ENCODE measurements at regions not wholly inside any gene's neighbourhood (a gene's known extent, or its start where the extent isn't known, plus 50 kb on each side); places are given as distances from the start of the nearest gene placed in this dataset.

DNA sequence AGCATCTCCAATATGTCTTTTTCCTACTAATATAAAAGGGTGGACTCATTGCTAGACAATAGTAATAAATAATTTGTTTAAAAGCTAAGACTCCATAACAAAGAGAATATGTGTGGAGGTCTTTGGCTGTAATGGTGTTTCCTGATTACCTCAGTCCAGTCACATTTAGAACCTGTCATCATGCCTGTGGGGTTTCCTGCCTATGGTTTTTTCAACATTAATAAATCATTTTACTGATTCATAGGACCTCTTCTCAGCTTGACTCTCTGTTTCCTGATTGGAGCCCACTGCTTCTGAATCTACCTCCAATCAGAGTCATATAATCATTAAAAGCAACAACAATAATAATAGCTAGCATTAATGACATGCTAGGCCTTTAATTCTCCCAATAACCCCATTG, 52.4 kb upstream of the GNAI1 start:
- no peak overlapping the region for H2AFZ ChIP-seq (ENCODE audit: control insufficient read depth, low read depth, low read length)

More for the DNA sequence above, 52.4 kb upstream of the GNAI1 start:
- Histone ChIP-seq H4K20me1 (ENCODE audit: control insufficient read depth, insufficient read depth) (no peaks in the 10 kb centered on the region), H3K4me2 (ENCODE audit: control insufficient read depth, insufficient read depth) (no peak overlapping the region), H3K4me1 (ENCODE audit: control insufficient read depth, insufficient read depth, low read length) (no peaks in the 10 kb centered on the region), H3K79me2 (ENCODE audit: control insufficient read depth, insufficient read depth, low read length) (no peaks in the 10 kb centered on the region), H3K27ac (ENCODE audit: control insufficient read depth, insufficient read depth) (no peak overlapping the region), H3K27me3 (replicated peaks in 1 of 2; ENCODE audit: control insufficient read depth in 2 of 2, insufficient read depth in 2 of 2, low read length in 1 of 2) (no peaks in the 10 kb centered on the region), H3K4me3 (no peak overlapping the region), H3K36me3 (ENCODE audit: control insufficient read depth in 2 of 2, insufficient read depth in 2 of 2, low read length in 1 of 2) (no peaks in the 10 kb centered on the region), H3K9ac (ENCODE audit: control insufficient read depth, insufficient read depth, low read length) (no peak overlapping the region), H3K9me3 (replicated peaks; ENCODE audit: control insufficient read depth, insufficient read depth, low read length) (no peaks in the 10 kb centered on the region)
- no peak for TF ChIP-seq BCL11A (IDR thresholded peaks at IDR 0.05; ENCODE audit: low read depth, low read length)
- TF ChIP-seq, protein P1, sequence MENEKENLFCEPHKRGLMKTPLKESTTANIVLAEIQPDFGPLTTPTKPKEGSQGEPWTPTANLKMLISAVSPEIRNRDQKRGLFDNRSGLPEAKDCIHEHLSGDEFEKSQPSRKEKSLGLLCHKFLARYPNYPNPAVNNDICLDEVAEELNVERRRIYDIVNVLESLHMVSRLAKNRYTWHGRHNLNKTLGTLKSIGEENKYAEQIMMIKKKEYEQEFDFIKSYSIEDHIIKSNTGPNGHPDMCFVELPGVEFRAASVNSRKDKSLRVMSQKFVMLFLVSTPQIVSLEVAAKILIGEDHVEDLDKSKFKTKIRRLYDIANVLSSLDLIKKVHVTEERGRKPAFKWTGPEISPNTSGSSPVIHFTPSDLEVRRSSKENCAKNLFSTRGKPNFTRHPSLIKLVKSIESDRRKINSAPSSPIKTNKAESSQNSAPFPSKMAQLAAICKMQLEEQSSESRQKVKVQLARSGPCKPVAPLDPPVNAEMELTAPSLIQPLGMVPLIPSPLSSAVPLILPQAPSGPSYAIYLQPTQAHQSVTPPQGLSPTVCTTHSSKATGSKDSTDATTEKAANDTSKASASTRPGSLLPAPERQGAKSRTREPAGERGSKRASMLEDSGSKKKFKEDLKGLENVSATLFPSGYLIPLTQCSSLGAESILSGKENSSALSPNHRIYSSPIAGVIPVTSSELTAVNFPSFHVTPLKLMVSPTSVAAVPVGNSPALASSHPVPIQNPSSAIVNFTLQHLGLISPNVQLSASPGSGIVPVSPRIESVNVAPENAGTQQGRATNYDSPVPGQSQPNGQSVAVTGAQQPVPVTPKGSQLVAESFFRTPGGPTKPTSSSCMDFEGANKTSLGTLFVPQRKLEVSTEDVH (IDR thresholded peaks at IDR 0.05; ENCODE audit: low read depth, partially characterized antibody), result no peak
- TF ChIP-seq KAT2A (conservative IDR thresholded peaks at IDR 0.05; ENCODE audit: control insufficient read depth, low read depth, low read length), result no peak
- no peak for TF ChIP-seq SMAD5 (IDR thresholded peaks at IDR 0.05; ENCODE audit: low read depth)
- TF ChIP-seq CBFB (IDR thresholded peaks at IDR 0.05; ENCODE audit: low read depth), result no peak
- TF ChIP-seq HDGF (IDR thresholded peaks at IDR 0.05), result no peak
- TF ChIP-seq RB1 (IDR thresholded peaks at IDR 0.05; ENCODE audit: borderline replicate concordance), result no peak
- TF ChIP-seq BRCA1 (IDR thresholded peaks at IDR 0.05; ENCODE audit: low read depth, low read length), result no peak
- TF ChIP-seq, protein P2, sequence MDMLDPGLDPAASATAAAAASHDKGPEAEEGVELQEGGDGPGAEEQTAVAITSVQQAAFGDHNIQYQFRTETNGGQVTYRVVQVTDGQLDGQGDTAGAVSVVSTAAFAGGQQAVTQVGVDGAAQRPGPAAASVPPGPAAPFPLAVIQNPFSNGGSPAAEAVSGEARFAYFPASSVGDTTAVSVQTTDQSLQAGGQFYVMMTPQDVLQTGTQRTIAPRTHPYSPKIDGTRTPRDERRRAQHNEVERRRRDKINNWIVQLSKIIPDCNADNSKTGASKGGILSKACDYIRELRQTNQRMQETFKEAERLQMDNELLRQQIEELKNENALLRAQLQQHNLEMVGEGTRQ (IDR thresholded peaks at IDR 0.05; ENCODE audit: borderline replicate concordance, low read depth, low read length), result no peak
- no peak for TF ChIP-seq NFYB (IDR thresholded peaks at IDR 0.05; ENCODE audit: insufficient read depth, low read depth, low read length)
- TF ChIP-seq TCF3 (IDR thresholded peaks at IDR 0.05; ENCODE audit: borderline replicate concordance, insufficient read depth, low read depth, low read length), result no peak
- no peak for TF ChIP-seq SUZ12 (IDR thresholded peaks at IDR 0.05; ENCODE audit: unreplicated experiment)
- TF ChIP-seq, protein P3, sequence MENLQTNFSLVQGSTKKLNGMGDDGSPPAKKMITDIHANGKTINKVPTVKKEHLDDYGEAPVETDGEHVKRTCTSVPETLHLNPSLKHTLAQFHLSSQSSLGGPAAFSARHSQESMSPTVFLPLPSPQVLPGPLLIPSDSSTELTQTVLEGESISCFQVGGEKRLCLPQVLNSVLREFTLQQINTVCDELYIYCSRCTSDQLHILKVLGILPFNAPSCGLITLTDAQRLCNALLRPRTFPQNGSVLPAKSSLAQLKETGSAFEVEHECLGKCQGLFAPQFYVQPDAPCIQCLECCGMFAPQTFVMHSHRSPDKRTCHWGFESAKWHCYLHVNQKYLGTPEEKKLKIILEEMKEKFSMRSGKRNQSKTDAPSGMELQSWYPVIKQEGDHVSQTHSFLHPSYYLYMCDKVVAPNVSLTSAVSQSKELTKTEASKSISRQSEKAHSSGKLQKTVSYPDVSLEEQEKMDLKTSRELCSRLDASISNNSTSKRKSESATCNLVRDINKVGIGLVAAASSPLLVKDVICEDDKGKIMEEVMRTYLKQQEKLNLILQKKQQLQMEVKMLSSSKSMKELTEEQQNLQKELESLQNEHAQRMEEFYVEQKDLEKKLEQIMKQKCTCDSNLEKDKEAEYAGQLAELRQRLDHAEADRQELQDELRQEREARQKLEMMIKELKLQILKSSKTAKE (IDR thresholded peaks at IDR 0.05; ENCODE audit: low read depth, poor library complexity, severe bottlenecking), result no peak
- TF ChIP-seq CHD4 (IDR thresholded peaks at IDR 0.05), result no peak
- TF ChIP-seq, protein P4, sequence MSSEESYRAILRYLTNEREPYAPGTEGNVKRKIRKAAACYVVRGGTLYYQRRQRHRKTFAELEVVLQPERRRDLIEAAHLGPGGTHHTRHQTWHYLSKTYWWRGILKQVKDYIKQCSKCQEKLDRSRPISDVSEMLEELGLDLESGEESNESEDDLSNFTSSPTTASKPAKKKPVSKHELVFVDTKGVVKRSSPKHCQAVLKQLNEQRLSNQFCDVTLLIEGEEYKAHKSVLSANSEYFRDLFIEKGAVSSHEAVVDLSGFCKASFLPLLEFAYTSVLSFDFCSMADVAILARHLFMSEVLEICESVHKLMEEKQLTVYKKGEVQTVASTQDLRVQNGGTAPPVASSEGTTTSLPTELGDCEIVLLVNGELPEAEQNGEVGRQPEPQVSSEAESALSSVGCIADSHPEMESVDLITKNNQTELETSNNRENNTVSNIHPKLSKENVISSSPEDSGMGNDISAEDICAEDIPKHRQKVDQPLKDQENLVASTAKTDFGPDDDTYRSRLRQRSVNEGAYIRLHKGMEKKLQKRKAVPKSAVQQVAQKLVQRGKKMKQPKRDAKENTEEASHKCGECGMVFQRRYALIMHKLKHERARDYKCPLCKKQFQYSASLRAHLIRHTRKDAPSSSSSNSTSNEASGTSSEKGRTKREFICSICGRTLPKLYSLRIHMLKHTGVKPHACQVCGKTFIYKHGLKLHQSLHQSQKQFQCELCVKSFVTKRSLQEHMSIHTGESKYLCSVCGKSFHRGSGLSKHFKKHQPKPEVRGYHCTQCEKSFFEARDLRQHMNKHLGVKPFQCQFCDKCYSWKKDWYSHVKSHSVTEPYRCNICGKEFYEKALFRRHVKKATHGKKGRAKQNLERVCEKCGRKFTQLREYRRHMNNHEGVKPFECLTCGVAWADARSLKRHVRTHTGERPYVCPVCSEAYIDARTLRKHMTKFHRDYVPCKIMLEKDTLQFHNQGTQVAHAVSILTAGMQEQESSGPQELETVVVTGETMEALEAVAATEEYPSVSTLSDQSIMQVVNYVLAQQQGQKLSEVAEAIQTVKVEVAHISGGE (CRISPR knock-in tag; IDR thresholded peaks at IDR 0.05), result no peak
- TF ChIP-seq YY1 (IDR thresholded peaks at IDR 0.05; ENCODE audit: low read depth, low read length), result no peak
- TF ChIP-seq GABPA (IDR thresholded peaks at IDR 0.05; ENCODE audit: low read depth), result no peak
- no peak for ATAC-seq
- no TSS peak for BruUV-seq (replicated peaks)
- RAD21 ChIA-PET (ENCODE audit: unreplicated experiment), result interaction anchor here (0.5 kb wide), 1 partner anchor 50 kb away, joined by 3 read pairs; no protein-coding TSS in a partner anchor
- no peak for DNase-seq (ENCODE audit: low read depth, low spot score)
- SMC1A ChIA-PET (ENCODE audit: uncharacterized antibody, unreplicated experiment), result no interaction called here
- in situ Hi-C loops (cut with MboI), result no loop called here
- intact Hi-C loops (cut with micrococcal nuclease; ENCODE audit: unreplicated experiment), result no loop called here
- no peak for FAIRE-seq
- CTCF ChIA-PET, result no interaction called here
- POLR2A ChIA-PET, result interaction anchor here (0.6 kb wide), 1 partner anchor 308 kb away, joined by 4 read pairs; no protein-coding TSS in a partner anchor
